GM19324 (cell line): ENCODE measurements at regions not wholly inside any gene's neighbourhood (a gene's known extent, or its start where the extent isn't known, plus 50 kb on each side); places are given as distances from the start of the nearest gene placed in this dataset.
"Not testable (repeated sequence)": the region's sequence is repeated elsewhere in the genome, so short reads cannot be mapped to it uniquely, and the experiment has no call there.

Experiments
- ATAC-seq: cut with Tn5 transposase; IDR thresholded peaks from one replicate; pipeline ENCODE4 v1.9.1; 2021; ENCODE audit warnings: mild to moderate bottlenecking, moderate library complexity; ENCODE audit not compliant: unreplicated experiment, low FRiP score

- no peak for ATAC-seq
Observed at GRCh38 chr1:3989465-3989864, 89.4 kb upstream of the C1orf174 start.

DNA sequence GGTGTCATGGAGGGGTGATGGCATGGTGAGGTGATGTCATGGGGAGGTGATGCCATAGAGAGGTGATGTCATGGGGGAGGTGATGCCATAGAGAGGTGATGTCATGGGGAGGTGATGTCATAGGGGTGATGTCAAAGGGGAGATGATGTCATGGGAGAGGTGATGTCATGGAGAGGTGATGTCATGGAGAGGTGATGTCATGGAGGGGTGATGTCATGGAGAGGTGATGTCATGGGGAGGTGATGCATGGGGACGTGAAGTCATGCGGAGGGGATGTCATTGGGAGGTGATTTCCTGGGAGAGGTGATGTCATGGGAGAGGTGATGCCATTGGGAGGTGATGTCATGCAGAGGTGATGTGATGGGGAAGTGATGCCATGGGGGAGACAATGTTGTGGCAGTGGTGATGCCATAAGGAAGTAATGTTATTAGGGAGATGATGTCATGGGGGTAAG, 92.1 kb upstream of the C1orf174 start:
- ATAC-seq = no peak

- no peak for ATAC-seq
Observed at GRCh38 chr1:3992746-3993145, 92.7 kb upstream of the C1orf174 start.

- no peak for ATAC-seq
Observed at GRCh38 chr1:3993619-3994375, 93.7 kb upstream of the C1orf174 start.

DNA sequence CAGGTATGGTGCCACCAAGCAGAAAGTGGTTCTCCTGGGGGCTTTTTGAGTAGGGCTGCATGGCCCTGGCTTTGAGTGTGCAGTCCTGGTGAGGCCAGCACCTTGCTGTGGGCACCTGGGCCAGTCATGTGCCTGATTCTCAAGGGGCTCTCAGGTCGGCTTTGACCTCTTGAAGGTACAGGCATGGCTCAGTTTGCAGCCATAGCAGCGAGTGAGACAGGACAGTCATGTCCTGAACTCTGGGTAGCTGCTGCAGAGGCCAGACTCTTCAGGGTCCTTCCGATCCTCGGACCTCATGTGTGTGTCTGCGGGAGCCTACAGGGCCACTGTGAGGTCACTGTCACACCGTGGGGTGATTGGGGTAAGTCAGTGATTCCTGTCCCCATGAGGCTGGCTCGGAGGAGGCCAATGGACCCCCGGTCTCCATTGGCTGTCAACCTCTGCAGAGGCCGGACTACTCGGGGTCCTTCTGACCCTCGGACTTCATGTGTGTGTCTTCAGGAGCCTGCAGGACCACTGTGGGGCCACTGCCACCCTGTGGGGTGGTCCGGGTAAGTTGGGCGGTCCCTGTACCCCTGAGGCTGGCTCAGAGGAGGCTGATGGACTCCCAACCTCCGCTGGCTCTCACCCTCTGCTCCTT, 95.2 kb upstream of the C1orf174 start:
- no peak for ATAC-seq

GRCh38 chr1:3996846-3997705, 97.0 kb upstream of the C1orf174 start:
- no peak for ATAC-seq

DNA sequence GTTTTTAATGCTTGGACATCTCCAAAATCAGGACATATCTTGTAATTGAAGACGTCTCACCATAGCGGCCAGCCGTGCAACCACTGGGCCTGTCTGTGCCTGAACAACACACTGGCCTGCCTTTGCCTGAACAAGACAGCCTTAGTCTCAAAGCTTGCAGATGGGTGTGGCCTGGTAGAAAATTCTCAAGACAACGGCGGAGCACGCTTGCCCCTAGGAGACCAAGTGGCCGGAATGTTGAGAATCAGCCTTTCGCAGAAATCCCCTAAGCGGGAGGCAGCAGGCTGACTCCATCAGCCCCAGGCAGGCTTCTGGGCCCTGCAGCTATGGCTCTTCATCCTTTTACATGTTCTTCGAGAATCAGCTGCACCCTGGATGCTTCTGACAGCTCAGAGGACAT, 98.0 kb upstream of the C1orf174 start:
- no peak for ATAC-seq

DNA sequence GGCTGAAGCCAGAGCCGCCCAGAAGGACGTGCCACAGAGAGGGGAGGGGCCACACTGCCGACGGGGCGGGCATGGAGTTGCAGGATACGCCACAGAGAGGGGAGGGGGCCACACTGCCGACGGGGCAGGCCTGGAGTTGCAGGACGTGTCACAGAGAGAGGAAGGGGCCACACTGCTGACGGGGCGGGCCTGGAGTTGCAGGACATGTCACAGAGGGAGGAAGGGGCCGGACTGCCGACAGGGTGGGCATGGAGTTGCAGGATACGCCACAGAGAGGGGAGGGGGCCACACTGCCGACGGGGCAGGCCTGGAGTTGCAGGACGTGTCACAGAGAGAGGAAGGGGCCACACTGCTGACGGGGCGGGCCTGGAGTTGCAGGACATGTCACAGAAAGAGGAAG, 99.4 kb upstream of the C1orf174 start:
- ATAC-seq = not testable (repeated sequence)

GRCh38 chr1:3999941-4000735, 100.1 kb upstream of the C1orf174 start:
- no peak for ATAC-seq

DNA sequence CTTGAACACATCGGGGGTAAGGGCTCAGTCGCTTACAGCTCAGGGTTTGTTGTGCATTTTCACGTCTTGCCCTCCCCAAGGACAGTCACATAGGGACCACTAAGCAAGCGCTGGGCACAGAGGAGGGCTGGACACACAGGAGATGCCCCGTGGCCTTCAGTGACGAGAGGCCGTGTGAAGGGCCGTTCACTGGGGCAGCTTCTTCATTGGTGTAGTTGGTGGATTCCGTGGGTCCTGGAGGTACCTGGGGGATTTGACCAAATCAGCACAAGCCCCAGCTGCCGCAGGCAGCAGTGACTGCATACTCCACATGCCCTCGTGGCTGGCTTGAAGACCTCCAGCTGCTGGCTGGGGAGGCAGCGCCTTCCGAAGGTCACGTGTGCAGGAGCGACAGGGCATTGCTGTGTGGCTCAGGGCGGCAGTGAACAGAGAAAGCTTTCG, 100.8 kb upstream of the C1orf174 start:
- ATAC-seq = no peak

DNA sequence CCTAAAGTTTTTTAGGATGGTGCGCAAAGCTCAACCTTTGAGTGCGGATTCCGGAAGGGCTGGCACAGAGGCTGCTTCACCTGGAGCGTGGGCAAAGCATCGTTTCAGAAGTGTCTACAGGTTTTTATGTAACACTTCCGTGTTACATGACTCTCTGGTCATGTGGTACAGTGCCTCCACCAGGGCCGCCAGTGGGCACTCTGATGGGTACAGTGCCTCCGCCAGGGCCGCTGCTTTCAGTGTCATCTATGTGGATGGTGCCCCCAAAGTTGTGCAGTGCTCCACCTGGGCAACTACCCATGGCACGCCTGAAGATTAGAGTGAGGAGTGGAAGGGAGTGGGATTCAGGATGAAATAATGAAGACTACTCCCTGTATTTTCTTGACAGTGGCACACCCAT, 101.4 kb upstream of the C1orf174 start:
- no peak for ATAC-seq

DNA sequence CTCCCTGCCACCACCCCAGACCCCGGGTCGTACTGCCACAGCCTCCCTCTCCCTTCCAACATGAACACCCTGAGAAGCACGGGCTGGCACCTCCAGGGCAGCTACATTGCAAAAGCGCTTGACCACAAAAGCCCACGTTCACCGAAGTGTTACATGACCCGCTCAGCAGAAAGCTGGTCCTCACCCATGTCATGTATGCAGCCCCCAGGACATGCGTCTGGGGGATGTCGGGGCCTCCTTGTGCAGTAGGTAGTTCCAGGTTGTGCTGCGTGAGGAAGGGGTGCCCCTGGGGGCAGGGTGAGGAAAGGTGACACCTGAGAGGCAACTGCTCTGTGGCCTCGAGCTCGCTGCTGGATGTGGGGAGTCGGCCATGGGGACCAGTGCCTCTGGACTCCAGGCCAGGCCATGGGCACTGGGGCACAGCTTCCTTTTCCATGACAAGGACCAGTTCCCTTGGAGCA, 102.0 kb upstream of the C1orf174 start:
- no peak for ATAC-seq

GRCh38 chr1:4002741-4003140, 102.7 kb upstream of the C1orf174 start:
- no peak for ATAC-seq

- ATAC-seq = no peak
Observed at GRCh38 chr1:4003846-4004505, 103.9 kb upstream of the C1orf174 start.

GRCh38 chr1:4004635-4005430, 104.8 kb upstream of the C1orf174 start:
- ATAC-seq = no peak

- ATAC-seq = no peak
Observed at GRCh38 chr1:4005431-4005830, 105.4 kb upstream of the C1orf174 start.

DNA sequence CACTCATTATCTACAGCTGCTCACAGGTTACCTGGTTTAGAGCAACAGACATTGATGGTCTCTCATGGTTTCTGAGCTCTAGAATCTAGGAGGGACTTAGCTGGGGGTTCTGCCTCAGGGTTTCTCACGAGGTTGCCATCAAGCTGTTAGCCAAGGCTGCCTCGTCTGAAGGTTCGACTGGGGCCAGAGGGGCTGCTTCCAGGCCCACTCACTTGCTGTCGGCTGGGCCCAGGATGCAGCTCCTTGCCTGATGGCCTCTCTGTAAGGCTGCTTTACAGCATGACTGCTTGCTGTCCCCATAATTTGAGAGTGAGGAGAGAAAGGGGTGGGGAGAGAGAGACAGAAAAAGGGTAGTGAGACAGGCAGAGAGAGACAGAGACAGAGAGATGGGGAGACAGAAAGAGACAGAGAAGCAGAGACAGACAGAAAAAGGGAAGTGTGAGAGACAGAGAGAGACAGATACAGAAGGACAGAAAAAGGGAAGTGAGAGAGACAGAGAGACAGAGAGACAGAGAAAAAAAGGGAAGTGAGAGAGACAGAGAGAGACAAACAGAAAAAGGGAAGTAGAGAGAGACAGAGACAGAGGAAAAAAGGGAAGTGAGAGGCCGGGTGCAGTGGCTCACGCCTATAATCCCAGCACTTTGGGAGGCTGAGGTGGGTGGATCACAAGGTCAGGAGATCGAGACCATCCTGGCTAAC, 106.8 kb upstream of the C1orf174 start:
- no peak for ATAC-seq

- ATAC-seq = no peak
Observed at GRCh38 chr1:4010284-4010683, 110.2 kb upstream of the C1orf174 start.
